Nephron progenitor cell (in vitro differentiated cells): ENCODE measurements at regions not wholly inside any gene's neighbourhood (a gene's known extent, or its start where the extent isn't known, plus 50 kb on each side); places are given as distances from the start of the nearest gene placed in this dataset.
A peak's percentile ranks its signal among the peaks of the same experiment; 100 is the strongest.

Experiments
- DNase-seq: peaks from one replicate; pipeline ENCODE4 v3.0.0; 2021
- H3K27ac Mint-ChIP-seq: 2 replicates; pipeline ENCODE4 v1.8.0; 2021; ENCODE audit warnings: mild to moderate bottlenecking, moderate library complexity, mixed read lengths
- H3K27me3 Mint-ChIP-seq: 2 replicates; pipeline ENCODE4 v1.8.0; 2021; ENCODE audit warnings: mild to moderate bottlenecking, low read depth, mixed read lengths; ENCODE audit not compliant: poor library complexity
- H3K36me3 Mint-ChIP-seq: 2 replicates; pipeline ENCODE4 v1.8.0; 2021; ENCODE audit warnings: low read depth, mixed read lengths
- H3K4me1 Mint-ChIP-seq: 2 replicates; pipeline ENCODE4 v1.8.0; 2021; ENCODE audit warnings: mixed read lengths
- H3K4me3 Mint-ChIP-seq: 2 replicates; pipeline ENCODE4 v1.8.0; 2021; ENCODE audit warnings: mild to moderate bottlenecking, moderate library complexity, mixed read lengths
- H3K9me3 Mint-ChIP-seq: 2 replicates; pipeline ENCODE4 v1.8.0; 2021; ENCODE audit warnings: mild to moderate bottlenecking, moderate library complexity, mixed read lengths
- CTCF ChIP-seq: fragments of 200-600 bp; sonication (generic); IDR thresholded peaks from 2 replicates; pipeline ENCODE4 v1.5.0; 2021; ENCODE audit warnings: antibody characterized with exemption

GRCh38 chr7:127512663-127513062 is 72.7 kb downstream of the GCC1 start:
- Mint-ChIP-seq H3K9me3 (no peaks in the 10 kb centered on the region), H3K27ac (no peak overlapping the region), H3K27me3 (peaks cover 29% of the 10 kb centered on the region), H3K4me1 (no peaks in the 10 kb centered on the region), H3K36me3 (no peaks in the 10 kb centered on the region), H3K4me3 (no peak overlapping the region)
- DNase-seq, result no peak
- no peak for TF ChIP-seq CTCF

- peaks cover 10% of the 10 kb centered on the region for H3K9me3 Mint-ChIP-seq
- peaks cover 14% of the 10 kb centered on the region for H3K27me3 Mint-ChIP-seq
- no peak overlapping the region for H3K27ac Mint-ChIP-seq
- no peak overlapping the region for H3K4me3 Mint-ChIP-seq
- peak; percentile 41 for TF ChIP-seq CTCF
- no peaks in the 10 kb centered on the region for H3K36me3 Mint-ChIP-seq
- H3K4me1 Mint-ChIP-seq, result no peaks in the 10 kb centered on the region
- peak; percentile 23 for DNase-seq
These were observed 80.7 kb downstream of the GCC1 start for GRCh38 chr7:127504715-127505114.

- Mint-ChIP-seq H3K27me3 (peaks cover 27% of the 10 kb centered on the region), H3K4me3 (no peak overlapping the region), H3K9me3 (peaks cover 10% of the 10 kb centered on the region), H3K27ac (no peak overlapping the region), H3K4me1 (no peaks in the 10 kb centered on the region), H3K36me3 (no peaks in the 10 kb centered on the region)
- no peak for TF ChIP-seq CTCF
- no peak for DNase-seq
These were observed 83.6 kb downstream of the GCC1 start for GRCh38 chr7:127501817-127502216.

GRCh38 chr7:127487381-127487780 is 94.9 kb upstream of the ZNF800 start:
- Mint-ChIP-seq H3K27me3 (peaks cover 9% of the 10 kb centered on the region), H3K27ac (no peak overlapping the region), H3K9me3 (peaks cover 3% of the 10 kb centered on the region), H3K36me3 (no peaks in the 10 kb centered on the region), H3K4me3 (no peak overlapping the region), H3K4me1 (no peaks in the 10 kb centered on the region)
- no peak for TF ChIP-seq CTCF
- DNase-seq, result no peak

GRCh38 chr7:127486654-127487053 is 94.1 kb upstream of the ZNF800 start:
- Mint-ChIP-seq H3K4me3 (no peak overlapping the region), H3K27ac (no peak overlapping the region), H3K9me3 (peaks cover 3% of the 10 kb centered on the region), H3K4me1 (no peaks in the 10 kb centered on the region), H3K36me3 (no peaks in the 10 kb centered on the region), H3K27me3 (peaks cover 9% of the 10 kb centered on the region)
- no peak for DNase-seq
- TF ChIP-seq CTCF, result no peak

DNA sequence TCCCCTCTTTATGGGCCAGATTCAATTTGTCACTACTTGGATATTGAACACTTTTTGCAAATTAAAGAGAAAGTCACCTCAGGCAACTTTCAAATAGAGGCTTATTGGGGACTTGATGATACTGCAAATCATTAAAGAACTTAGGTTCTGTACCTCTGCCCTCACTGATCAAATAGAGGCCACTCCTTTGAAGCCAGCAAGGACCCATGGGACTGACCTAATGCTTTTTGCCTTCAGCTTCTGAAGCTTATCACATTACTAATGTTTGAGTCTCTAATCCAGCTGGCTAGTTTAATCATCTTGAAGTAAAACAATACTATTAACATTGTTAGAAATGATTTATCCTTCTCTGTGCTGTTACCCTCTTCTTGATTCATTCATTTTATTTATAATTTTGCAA is 93.0 kb upstream of the ZNF800 start:
- no peak overlapping the region for H3K4me3 Mint-ChIP-seq
- H3K9me3 Mint-ChIP-seq, result peaks cover 3% of the 10 kb centered on the region
- no peak for TF ChIP-seq CTCF
- no peak for DNase-seq
- H3K4me1 Mint-ChIP-seq, result no peaks in the 10 kb centered on the region
- no peaks in the 10 kb centered on the region for H3K36me3 Mint-ChIP-seq
- H3K27me3 Mint-ChIP-seq, result peaks cover 5% of the 10 kb centered on the region
- no peak overlapping the region for H3K27ac Mint-ChIP-seq
